Fibroblast of skin of abdomen (primary cell): ENCODE measurements at regions not wholly inside any gene's neighbourhood (a gene's known extent, or its start where the extent isn't known, plus 50 kb on each side); places are given as distances from the start of the nearest gene placed in this dataset.

Source experiments
- DNase-seq: peaks from one replicate; pipeline ENCODE4 v3.0.0-alpha.2; 2013

- no peak for DNase-seq
Observed at GRCh38 chr7:67698354-67698753, 701.7 kb downstream of the TYW1 start.

- DNase-seq, result no peak
Observed at GRCh38 chr7:67705850-67706249, 709.2 kb downstream of the TYW1 start.

- DNase-seq, result no peak
Observed at GRCh38 chr7:67711706-67712105, 715.1 kb downstream of the TYW1 start.

DNA sequence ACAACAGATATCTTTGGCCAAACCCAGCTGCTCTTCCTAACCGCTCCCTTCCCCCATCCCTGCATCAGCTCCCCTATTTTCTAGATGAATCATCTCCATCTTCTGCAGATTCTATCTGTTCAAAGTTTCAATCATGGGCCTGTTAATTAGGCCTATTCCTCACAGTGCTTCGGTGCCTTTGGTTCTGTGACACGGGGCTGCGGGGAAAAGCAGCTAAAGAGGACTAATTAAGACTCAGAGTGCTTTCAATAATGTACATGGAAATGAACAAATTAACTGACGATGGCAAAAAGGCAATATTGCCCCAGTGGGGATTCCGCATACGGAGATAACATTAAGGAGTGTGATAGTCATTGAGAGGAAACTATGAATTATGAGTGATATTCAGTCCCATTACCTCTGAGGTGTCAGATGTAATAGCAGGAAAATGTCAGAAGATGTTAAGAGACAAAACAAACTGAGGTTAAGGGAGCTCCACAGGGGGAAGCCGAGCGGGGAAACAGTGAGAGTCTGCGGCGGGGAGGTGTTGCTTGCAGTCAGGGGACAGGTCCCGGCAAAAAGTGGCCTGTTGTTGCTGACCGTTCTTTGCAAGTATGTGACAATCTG is 716.9 kb downstream of the TYW1 start:
- no peak for DNase-seq

GRCh38 chr7:67716729-67717128 is 720.1 kb downstream of the TYW1 start:
- peak; percentile 9 for DNase-seq

DNA sequence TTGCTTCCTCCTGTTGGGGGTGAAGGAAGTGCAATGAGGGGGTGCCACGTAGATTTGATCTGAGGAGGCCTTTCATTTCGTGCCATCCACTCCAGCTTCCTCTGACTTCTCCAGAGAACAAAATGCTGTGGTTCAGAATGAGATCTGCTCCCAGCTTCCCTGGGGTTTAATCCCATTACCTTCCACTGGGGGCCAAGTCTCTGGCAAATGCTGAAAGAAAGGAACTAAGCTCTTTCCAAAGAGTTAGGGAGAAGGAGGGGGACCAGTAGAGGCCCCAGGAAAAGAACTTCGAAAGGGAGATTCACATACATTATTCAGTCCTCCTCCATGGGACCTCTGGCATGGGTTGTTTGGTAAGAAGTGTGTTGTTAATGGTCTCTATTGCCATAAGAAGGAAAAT is 727.0 kb downstream of the TYW1 start:
- DNase-seq, result no peak

GRCh38 chr7:67724435-67724834 is 727.8 kb downstream of the TYW1 start:
- no peak for DNase-seq

- no peak for DNase-seq
Observed at GRCh38 chr7:67724955-67725354, 728.3 kb downstream of the TYW1 start.

DNA sequence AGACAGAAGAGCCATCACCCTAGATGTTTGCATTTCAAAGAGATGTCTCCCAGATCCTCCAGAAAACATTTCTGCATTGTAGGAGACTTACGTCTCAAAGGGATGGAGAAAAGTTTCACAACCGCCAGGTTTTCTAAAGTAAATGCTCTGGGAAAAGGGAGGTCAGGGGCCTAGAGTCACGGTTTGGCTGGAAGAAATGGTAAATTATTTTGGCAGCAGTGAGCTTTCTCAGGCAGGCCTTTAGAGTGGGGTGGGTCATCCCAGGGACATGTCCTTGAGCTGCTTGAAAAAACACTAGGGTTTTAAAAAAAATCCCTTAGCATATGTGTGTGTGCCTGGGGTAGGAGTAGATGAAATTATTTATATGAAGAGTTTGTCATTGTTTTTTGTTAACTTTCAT is 728.8 kb downstream of the TYW1 start:
- DNase-seq, result no peak

- DNase-seq, result no peak
Observed at GRCh38 chr7:67729771-67730170, 733.1 kb downstream of the TYW1 start.

DNA sequence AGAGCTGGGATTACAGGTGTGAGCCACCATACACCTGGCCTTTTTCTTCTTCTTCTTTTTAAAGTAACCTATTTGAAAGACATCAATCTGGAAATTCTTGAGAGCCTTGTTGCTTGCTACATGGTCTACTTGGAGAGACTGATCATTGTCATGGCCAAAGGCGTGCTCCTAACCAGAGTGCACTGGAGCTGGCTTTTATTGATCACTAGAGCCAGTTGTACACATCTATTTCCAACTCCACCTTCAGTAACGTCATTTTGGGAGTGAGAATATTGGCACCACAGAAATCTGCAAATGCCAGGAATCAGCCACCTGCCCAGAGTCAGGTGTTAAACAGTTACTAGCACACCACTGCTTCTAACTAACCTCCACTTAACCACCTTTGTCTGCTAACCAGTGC is 735.1 kb downstream of the TYW1 start:
- no peak for DNase-seq

GRCh38 chr7:67732898-67733297 is 736.3 kb downstream of the TYW1 start:
- DNase-seq, result no peak

- DNase-seq, result no peak
Observed at GRCh38 chr7:67738145-67738544, 741.5 kb downstream of the TYW1 start.

DNA sequence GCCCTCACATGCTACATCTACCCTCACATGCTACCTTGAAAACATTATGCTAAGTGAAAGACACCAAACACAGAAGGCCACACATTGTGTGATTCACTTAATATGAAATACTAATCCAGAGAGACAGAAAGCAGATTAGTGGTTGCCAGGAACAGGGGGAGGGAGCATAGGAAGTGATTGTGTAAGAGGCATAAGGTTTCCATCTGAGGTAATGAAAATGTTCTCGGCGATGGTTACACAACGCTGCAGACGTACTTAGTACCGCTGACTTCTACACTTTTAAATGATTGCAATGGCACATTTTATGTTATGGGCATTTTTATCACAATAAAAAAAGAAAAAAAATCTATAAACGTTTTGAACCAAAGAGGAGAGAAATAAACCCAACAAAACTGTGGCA is 742.3 kb downstream of the TYW1 start:
- peak; percentile 75 for DNase-seq

- DNase-seq, result no peak
Observed at GRCh38 chr7:67743501-67743900, 746.9 kb downstream of the TYW1 start.

- no peak for DNase-seq
Observed at GRCh38 chr7:67752227-67752626, 755.6 kb downstream of the TYW1 start.

GRCh38 chr7:67753891-67754290 is 757.3 kb downstream of the TYW1 start:
- peak; percentile 13 for DNase-seq

DNA sequence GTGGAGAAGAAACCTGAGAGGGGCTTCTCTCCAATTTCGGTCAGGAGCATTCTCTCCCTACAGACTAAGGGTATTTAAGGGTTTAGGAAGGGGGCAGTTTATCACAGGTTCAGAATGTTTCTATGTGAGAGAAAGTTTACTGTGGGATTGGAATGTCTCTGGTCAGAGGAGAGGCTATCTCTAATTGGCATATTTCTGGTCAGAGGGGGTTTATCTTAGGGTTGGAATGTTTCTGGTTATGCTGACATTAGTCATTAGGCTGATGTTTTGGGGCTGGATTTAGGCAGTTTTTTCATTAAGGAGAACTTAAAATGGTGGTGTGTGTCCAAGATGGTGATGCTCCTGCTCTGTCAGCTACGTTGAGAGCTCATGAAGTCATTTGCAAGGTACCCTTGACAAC is 758.0 kb downstream of the TYW1 start:
- peak; percentile 55 for DNase-seq

DNA sequence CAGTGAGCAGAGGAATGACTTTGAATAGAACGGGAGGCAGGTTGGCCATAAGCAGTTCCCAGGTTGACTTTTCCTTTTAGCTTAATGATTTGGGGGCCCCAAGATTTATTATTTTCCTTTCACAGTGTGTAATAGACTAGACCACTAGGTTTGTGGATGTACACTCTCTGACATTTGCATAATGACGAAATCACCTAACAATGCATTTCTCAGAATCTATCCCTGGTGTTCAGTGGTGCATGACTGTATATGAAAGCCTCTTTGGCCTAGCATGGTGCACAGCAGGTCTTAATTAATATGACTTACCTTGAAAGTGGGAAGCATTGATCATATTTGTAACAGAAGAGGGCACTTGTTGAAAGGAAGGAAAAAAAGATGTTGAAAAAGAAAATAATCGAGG is 761.9 kb downstream of the TYW1 start:
- DNase-seq, result peak; percentile 30

DNA sequence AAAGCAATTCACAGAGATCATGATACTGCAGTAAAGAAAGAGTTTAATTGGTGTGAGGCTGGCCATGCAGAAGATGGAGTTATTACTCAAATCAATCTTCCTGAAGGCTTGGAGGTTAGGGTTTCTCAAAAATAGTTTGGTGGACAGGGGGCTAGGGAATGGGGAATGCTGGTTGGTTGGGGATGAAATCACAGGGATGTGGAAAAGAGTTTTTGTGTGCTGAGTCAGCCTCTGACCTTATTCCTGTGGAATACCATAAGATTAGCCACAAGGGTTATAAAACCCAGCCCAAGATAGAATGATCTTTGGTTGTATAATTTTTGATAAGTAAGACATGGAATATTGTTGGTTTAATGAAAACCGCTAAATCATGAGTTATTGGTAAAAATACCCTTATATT is 764.3 kb downstream of the TYW1 start:
- DNase-seq, result peak; percentile 56

DNA sequence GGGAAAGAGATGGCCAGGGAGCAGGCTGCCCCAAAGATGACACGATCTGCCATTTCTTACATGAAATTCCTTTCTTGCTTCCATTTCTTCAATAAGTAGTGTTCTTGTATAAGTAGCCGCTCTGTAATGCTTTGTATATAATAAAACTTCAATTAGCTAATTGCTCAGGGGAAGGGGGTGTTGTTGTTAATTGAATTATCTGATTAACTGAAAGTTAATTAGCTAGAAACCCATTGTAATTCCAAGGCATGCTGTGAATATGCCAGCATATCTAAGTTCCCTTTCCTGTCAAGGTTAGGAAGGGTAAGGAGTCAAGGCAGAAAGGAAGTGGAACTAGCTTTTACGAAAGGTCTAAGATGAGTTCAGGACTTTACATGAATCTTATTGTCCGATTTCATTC is 765.9 kb downstream of the TYW1 start:
- no peak for DNase-seq

DNA sequence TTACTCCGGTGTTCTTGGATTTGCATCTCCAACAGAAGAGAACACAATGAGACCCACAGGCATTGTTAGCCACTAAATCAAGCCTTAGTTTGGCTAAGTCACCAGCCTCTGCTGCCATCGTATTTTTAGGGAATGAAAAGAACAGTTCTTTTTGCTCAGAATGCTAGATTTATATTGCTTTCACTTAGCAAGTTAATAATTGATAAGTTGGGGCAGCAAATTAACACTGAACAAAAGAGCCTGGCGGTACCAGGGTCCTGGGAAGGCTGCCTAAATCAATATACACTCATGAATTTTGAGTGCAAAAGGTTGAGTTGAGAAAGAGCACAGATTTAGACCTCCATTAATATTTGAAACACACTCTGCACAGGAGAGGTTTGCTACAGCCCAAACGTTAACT is 767.7 kb downstream of the TYW1 start:
- no peak for DNase-seq

- no peak for DNase-seq
Observed at GRCh38 chr7:67765481-67766175, 769.0 kb downstream of the TYW1 start.

DNA sequence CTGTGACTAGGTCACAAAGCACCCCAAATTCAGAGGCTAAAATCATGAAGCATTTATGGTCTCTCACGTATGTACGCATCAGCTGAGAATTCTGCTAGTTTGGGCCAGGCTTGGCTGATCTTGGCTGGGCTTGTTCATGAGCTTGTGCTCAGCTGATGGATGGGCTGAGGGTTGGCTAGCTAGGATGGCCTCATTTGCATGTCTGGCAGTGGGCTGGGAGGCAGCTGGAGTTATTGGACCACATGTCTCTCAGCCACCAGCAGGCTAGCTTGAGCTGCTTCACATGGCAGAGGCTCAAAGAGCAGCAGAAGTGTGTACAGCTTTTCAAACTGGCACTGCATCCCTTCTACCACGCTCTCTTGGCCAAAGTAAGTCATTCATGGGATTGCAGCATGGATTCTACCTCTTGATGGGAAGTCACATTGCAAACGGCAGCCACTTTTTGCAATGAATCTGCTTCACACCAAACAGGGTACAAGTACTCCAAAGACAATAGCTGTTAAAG is 770.3 kb downstream of the TYW1 start:
- DNase-seq, result no peak
